H1 (cell line): ENCODE measurements at regions not wholly inside any gene's neighbourhood (a gene's known extent, or its start where the extent isn't known, plus 50 kb on each side); places are given as distances from the start of the nearest gene placed in this dataset.

Experiments
- EZH2 ChIP-seq: fragments of 200-600 bp; sonication (generic); IDR thresholded peaks from 2 replicates; pipeline ENCODE4 v1.7.1; 2012; ENCODE audit warnings: low read depth, mild to moderate bottlenecking, moderate library complexity, low read length, inconsistent platforms; ENCODE audit not compliant: severe bottlenecking
- NRF1 ChIP-seq: IDR thresholded peaks from 2 replicates; pipeline ENCODE4 v1.6.1; 2011; ENCODE audit warnings: mild to moderate bottlenecking, low read depth, low read length, improper control_type of control experiment
- RAD21 ChIP-seq, 2 experiments: IDR thresholded peaks in 1 of 2; conservative IDR thresholded peaks in 1 of 2; 2 replicates each; pipeline ENCODE4 v1.6.1; 2011; ENCODE audit warnings: low read depth in 2 of 2, low read length in 2 of 2, improper control_type of control experiment in 1 of 2, inconsistent platforms in 1 of 2, mild to moderate bottlenecking in 1 of 2, moderate library complexity in 1 of 2
- RFX5 ChIP-seq: IDR thresholded peaks from 2 replicates; pipeline ENCODE4 v1.6.1; 2011; ENCODE audit warnings: low read depth, low read length, improper control_type of control experiment, borderline replicate concordance
- TF ChIP-seq, protein P1 (sequence below), 3 experiments: IDR thresholded peaks; 1 replicate in 2 of 3; 2 replicates in 1 of 3; pipeline versions ENCODE4 v1.5.1 to v1.6.1; 2011; ENCODE audit warnings: low read length in 3 of 3, mild to moderate bottlenecking in 3 of 3, inconsistent platforms in 2 of 3, low read depth in 1 of 3, moderate library complexity in 1 of 3; ENCODE audit not compliant: insufficient read depth in 1 of 3; ENCODE audit errors: control extremely low read depth in 1 of 3

GRCh38 chr20:55740076-55740475, 265.2 kb downstream of the CBLN4 start:
- TF ChIP-seq, protein P1, sequence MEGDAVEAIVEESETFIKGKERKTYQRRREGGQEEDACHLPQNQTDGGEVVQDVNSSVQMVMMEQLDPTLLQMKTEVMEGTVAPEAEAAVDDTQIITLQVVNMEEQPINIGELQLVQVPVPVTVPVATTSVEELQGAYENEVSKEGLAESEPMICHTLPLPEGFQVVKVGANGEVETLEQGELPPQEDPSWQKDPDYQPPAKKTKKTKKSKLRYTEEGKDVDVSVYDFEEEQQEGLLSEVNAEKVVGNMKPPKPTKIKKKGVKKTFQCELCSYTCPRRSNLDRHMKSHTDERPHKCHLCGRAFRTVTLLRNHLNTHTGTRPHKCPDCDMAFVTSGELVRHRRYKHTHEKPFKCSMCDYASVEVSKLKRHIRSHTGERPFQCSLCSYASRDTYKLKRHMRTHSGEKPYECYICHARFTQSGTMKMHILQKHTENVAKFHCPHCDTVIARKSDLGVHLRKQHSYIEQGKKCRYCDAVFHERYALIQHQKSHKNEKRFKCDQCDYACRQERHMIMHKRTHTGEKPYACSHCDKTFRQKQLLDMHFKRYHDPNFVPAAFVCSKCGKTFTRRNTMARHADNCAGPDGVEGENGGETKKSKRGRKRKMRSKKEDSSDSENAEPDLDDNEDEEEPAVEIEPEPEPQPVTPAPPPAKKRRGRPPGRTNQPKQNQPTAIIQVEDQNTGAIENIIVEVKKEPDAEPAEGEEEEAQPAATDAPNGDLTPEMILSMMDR (IDR thresholded peaks at IDR 0.05; ENCODE audit: control extremely low read depth in 1 of 3, insufficient read depth in 1 of 3, low read depth in 1 of 3, low read length in 3 of 3) = no peak
- TF ChIP-seq RFX5 (no peak), NRF1 (no peak), EZH2 (no peak), RAD21 (IDR thresholded peaks at IDR 0.05 in 1 of 2, conservative IDR thresholded peaks at IDR 0.05 in 1 of 2; ENCODE audit: low read depth in 2 of 2, low read length in 2 of 2) (no peak)
